NCI-H2081 treated with DMSO at 0.1 percent for 48 hours (cell line): ENCODE measurements at regions not wholly inside any gene's neighbourhood (a gene's known extent, or its start where the extent isn't known, plus 50 kb on each side); places are given as distances from the start of the nearest gene placed in this dataset.

Experiments used
- DNase-seq: peaks from one replicate; lab custom pipeline; 2025; lab: John Stamatoyannopoulos, UW

- DNase-seq: no peak
Measured at GRCh38 chr2:120953843-120954584, 218.3 kb downstream of the GLI2 start.

DNA sequence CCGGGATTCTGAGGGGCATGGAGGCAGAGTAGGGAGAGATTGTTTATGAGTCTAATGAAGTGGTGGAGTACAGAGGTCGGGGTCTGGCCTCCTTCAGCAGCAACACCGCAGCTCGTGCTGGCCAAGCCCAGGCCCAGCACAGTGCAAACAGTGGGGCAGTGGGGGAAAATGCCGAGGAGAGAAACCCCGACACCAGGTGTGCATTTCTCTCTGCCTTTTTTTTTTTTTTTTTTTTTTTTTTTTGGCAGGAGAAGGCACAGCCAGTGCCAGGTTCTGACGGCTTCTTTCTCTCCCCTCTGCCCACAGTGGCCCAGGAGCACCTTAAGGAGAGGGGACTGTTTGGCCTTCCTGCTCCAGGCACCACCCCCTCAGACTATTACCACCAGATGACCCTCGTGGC lies 219.3 kb downstream of the GLI2 start:
- no peak for DNase-seq

- no peak for DNase-seq
Measured at GRCh38 chr2:120955427-120955826, 219.8 kb downstream of the GLI2 start.

DNA sequence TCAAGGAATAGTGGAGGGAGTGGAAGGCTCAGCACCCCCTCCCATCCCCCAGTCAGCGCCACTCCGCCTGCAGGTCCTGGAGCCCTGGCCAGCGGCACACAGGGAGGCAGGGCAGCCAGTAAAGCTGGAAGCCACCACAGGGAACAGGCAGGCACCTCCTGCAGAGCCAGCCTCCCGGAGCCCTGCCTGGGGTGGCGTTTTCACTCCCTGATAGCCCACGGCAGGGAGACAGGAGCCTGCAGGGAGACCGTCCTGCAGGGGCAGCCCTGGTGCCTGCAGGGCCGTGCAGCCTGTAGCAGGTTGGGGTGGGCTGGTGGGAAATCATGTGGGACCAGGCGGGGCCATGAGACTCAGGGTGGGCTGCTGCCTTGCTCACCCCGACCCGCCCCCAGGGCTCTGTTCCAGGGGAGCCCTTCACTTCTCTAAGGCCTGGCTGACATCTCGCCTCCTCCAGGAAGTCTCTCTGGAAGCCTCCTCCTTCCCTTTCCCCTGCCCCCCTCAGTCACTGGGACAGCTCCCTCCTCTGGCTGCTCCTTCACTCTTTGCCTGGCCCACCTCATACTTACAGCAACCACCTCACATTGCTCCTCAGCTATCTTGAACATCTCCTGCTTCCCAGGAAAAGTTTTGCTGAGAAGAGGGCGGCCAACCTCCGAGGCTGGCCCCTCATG lies 221.0 kb downstream of the GLI2 start:
- no peak for DNase-seq

- DNase-seq: no peak
Measured at GRCh38 chr2:120957905-120958304, 222.2 kb downstream of the GLI2 start.

DNA sequence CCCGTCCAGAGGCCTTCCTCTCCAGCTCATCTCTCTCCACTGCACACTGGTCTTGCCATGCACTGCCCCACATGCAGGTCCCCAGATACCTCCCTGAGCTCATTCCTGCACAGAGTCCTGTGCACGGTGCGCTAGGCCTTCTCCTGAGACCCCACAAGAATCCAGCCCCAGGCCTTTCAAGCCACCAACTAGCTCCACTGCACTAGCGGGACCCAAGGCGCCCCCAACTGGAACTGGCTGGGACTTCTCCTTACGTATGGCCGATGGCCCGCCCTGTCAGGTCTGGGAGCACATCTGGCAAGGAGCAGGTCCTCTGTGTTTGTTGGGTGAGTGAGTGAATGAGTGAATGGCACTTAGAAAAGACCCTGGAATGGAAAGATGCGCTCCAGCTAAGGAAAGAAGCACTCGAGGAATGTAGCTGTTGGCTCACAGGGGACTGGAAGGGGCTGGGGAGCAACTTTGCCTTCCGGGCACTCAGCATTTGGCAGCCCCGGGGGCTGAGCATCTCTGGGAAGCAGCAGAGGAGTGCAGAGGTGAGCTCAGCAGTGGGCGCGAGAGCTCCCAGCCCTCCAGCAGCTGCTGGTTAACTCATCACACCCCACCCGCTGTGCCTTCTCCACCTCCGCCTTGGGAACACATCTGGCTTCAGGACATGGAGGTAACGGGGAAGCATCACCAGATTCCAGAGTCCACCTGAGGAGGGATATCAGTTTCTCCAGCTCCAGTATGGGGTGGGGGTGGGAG lies 223.1 kb downstream of the GLI2 start:
- no peak for DNase-seq

DNA sequence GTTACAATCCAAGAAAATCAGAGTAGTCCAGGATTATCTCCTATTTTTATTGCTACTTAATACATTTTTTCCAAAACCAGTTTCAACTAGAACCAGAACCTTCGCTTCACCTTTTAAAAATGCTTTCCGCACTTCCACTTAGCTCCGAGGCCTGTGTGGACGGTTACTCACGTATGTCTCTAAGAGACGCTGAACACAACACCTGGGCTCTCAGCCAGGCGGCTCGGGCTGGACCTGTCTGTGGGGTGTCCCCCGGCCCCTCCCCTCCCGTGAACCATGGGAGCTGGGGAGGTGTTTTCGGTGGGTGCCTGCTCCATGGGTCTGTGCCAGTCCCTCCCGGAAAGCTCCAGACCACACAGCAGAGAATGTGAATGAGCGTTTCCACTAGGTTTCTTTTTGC lies 223.8 kb downstream of the GLI2 start:
- no peak for DNase-seq

GRCh38 chr2:120960770-120961366 lies 225.2 kb downstream of the GLI2 start:
- no peak for DNase-seq

DNA sequence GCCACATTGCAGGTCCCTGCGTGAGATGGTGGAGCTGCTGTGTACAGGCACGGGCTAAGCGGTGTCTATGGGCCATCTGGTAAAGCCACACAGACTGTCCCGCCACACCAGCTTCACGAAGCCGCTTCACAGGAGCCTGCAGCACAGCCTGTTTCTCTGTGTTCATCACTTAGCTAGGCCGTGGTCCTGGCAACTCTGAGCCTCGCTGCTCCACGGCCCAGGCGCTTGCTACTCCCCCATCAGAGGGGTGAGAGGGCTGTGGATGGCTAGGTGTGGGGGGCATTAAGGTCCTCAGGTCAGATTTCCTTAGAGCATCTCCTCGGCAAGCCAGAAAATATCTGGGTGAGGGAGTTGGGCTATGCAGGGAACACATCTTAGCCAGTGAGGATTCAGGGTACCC lies 225.7 kb downstream of the GLI2 start:
- DNase-seq: no peak

DNA sequence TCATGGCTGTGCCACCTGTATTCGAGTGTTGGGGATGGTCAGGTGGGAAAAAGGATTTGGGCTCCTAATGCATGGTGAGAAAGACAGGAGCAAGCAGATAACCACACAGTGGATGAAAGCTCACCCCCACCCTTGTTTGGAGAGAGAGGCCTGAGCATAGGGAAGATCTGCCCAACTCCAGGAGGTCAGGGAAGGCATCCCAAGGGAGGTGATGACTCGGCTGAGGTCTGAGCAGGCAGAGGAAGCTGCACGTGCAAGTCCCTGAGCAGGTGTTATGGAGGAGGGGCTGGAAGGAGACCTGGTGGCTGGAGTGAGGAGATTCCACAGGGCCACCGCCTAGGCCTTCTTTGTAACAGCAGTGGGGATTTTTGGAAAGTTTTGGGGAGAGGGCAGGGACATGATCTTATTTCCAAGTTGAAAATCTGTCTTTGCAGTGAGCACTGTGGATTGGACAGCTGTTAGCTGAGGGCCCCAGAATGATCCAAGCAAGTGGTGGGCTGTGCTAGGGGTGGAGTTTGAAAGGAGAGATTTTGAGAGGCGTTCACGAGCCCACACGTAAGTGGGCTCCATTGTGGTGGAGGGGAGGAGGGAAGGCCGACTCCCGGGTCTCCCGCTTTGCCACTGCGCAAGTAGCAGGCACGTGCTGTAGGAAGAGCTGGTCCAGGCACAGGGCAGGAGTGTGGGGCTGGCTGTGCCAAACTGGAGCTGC lies 228.5 kb downstream of the GLI2 start:
- DNase-seq: no peak

DNA sequence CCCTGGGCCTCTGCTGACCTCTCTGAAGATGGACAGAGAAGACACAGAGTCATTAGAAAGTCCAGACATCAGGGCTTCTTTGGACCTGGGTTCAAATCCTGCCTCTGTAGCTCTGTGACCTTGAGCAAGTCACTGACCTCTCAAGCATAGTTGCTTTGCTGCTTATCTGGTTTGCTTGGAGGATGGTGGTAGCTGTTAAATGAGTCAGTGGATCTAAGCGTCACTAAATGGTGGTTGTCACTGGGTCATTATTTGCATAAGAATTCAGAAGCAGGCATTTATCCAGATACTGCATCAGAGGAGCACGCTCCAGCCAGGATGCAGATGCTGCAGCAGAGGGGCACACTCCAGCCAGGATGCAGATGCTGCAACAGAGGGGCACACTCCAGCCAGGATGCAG lies 229.2 kb downstream of the GLI2 start:
- no peak for DNase-seq

GRCh38 chr2:120966510-120967254 lies 231.0 kb downstream of the GLI2 start:
- DNase-seq: no peak

DNA sequence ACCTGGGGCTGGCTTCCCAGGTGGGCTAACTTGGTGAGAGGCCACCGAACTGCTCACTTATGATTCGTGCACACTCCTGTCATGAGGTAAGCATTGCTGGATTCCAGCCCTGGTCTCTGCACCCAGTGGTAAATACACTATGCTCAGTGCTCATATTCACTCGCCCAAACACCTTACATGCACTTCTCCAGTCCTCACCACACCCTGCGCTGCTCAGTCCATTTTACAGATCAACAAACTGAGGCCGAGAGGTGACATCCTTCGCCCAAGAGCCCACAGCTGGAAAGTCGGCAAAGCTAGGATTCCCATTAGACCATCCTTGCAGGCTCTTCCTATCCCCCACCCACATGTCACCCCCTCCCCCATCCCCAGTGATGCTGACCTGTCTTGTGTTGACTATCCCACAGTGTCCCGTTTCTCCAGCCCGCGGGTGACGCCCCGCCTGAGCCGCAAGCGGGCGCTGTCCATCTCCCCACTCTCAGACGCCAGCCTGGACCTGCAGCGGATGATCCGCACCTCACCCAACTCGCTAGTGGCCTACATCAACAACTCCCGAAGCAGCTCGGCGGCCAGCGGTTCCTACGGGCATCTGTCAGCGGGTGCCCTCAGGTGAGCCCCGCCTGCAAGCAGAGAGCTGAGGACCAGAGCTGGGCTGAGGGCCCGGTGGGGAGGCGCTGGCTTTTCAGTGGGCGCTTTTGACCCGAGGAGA lies 232.8 kb downstream of the GLI2 start:
- DNase-seq: no peak

GRCh38 chr2:120969613-120970355 lies 234.1 kb downstream of the GLI2 start:
- DNase-seq: no peak

- no peak for DNase-seq
Measured at GRCh38 chr2:120971866-120972265, 236.2 kb downstream of the GLI2 start.

DNA sequence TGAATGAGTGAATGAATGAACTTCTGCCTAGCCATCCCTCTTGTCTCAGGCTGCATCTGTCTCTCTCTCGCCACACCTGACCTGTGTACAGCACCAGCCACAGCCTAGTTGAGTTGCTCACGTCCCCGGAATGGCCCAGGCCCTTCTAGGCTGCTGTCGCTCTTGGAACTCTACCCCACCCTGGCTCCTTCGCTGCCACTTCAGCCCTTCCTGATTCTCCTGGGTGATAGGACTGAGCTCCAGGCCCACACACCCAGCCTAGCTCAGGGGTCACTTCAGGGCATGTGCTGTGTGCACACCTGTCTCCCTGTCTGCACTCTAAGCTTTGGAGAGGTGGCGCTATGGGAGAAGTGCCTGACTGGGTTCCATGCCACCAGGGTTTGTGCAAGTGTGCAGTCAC lies 236.6 kb downstream of the GLI2 start:
- no peak for DNase-seq

DNA sequence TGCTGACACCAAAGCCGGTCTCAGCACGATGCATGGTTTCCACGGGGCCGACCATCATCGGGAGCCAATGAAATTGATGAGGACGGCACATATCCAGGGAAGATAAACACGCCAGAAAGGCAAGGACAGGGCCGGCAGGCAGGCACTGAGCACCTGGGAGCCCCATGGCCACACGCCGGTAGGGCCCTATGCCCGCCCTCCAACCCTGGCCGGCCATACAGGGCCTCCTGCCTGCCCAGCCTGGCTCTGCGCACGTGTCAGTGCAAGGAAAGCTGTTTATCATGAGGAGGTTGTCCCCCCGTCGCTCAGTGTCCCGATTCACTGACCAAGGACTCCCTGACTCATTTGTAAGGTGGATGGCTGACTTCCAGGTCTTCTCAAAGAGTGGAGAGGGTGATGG lies 237.5 kb downstream of the GLI2 start:
- no peak for DNase-seq

DNA sequence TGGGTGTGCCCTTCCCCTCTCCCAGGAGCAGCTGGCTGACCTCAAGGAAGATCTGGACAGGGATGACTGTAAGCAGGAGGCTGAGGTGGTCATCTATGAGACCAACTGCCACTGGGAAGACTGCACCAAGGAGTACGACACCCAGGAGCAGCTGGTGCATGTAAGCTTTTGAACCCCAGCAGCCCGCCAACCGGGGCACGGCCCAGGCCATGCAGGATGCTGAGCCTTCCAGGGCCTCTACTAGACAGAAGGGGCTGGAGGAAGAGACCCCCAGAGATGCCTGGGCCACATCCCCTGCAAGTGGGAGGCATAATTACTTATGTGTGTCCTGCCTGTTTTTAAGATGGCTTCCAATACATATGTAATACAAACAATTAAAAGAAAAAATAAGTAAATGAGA lies 239.3 kb downstream of the GLI2 start:
- no peak for DNase-seq

DNA sequence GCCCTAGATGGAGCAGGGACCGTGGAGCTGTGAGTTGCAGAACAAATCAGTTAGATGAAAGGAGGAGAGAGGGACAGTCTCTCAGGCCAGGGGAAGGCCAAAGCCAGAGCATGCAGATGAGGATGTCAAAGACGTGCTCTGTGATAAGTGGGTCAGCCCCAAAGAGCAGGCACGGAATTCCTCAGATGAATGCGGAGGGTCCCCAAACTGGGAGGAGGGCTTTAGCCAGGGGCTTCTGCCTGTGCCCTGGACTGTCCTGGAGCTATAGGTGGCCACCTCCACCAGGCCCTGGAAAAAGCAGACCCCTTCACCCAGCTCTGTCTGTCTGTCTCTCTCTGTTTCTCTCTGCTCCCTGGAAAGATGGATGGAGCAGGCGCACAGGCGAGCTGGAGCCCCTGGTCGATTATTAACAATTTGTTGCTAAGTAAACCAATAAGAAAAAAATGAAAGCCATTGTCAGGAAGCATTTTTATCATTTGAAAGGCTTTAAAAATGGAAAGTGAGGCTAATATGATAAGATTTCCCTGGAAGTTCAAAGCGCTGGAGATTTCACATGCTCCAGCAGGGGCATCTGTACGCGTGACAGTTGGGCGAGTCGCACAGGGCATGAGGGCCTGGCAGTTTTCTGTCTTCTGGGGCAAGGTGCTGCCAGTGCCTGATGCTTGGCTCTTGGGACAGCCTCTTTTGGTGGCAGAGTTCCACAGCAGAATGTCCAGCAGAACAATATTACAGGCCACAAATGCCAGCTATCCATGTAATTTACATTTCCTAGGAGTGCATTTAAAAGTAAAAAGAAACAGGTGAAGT lies 241.0 kb downstream of the GLI2 start:
- no peak for DNase-seq
